ENCODE measurements at regions not wholly inside any gene's neighbourhood (a gene's known extent, or its start where the extent isn't known, plus 50 kb on each side); places are given as distances from the start of the nearest gene placed in this dataset.

DNA sequence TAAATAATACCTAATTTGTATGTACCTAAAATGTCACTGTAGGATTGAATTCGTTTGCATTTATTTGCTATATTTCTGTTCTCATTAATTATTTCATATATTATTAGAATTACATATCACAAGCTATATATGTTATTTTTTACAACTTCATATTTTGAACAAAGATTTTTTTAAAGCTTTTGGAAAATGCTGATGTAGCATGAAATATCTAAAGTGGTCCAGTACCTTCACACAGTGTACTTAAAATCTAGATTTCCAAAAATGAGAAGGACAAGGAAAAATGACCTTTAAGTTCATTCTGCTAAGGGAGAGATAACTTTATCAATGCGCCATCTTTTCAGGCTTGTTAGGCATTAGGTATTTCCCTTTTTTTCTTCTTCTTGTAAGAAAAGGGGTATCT lies 71.8 kb downstream of the LARP7 start:
- Histone ChIP-seq H2AFZ (no peak overlapping the region), H3K36me3 (ENCODE audit: low read depth) (no peaks in the 10 kb centered on the region), H3K27ac (no peak overlapping the region), H3K4me3 (no peak overlapping the region), H3K27me3 (ENCODE audit: insufficient read depth, low read depth) (peaks cover 37% of the 10 kb centered on the region), H3K79me2 (ENCODE audit: low read depth) (no peaks in the 10 kb centered on the region), H3K9me3 (ENCODE audit: insufficient read depth, low read depth) (no peaks in the 10 kb centered on the region), H3F3A (ENCODE audit: insufficient read depth, low read depth) (no peaks in the 10 kb centered on the region; the same call in 1 of the 2 replicates), H3K4me1 (replicated peaks; ENCODE audit: insufficient read depth) (0 out of 2 replicates have a peak, but pooled peaks cover 6% of the 10 kb centered on the region), H3K4me2 (no peak overlapping the region), H4K20me1 (ENCODE audit: insufficient read depth) (no peaks in the 10 kb centered on the region), H3K9me2 (ENCODE audit: insufficient read depth) (no peaks in the 10 kb centered on the region)
- CTCF ChIA-PET: no interaction called here
- TF ChIP-seq EZH2 (IDR thresholded peaks at IDR 0.05; ENCODE audit: low read depth): no peak
- TF ChIP-seq, protein P1, sequence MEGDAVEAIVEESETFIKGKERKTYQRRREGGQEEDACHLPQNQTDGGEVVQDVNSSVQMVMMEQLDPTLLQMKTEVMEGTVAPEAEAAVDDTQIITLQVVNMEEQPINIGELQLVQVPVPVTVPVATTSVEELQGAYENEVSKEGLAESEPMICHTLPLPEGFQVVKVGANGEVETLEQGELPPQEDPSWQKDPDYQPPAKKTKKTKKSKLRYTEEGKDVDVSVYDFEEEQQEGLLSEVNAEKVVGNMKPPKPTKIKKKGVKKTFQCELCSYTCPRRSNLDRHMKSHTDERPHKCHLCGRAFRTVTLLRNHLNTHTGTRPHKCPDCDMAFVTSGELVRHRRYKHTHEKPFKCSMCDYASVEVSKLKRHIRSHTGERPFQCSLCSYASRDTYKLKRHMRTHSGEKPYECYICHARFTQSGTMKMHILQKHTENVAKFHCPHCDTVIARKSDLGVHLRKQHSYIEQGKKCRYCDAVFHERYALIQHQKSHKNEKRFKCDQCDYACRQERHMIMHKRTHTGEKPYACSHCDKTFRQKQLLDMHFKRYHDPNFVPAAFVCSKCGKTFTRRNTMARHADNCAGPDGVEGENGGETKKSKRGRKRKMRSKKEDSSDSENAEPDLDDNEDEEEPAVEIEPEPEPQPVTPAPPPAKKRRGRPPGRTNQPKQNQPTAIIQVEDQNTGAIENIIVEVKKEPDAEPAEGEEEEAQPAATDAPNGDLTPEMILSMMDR (conservative IDR thresholded peaks at IDR 0.05): no peak
- no TSS peak for BruUV-seq (replicated peaks)
- intact Hi-C loops (cut with micrococcal nuclease; ENCODE audit: unreplicated experiment): loop anchor here (5.0 kb wide), 1 partner anchor 39 kb away; no protein-coding TSS in a partner anchor
- DNase-seq: no peak
- POLR2A ChIA-PET (ENCODE audit: unreplicated experiment): no interaction called here

DNA sequence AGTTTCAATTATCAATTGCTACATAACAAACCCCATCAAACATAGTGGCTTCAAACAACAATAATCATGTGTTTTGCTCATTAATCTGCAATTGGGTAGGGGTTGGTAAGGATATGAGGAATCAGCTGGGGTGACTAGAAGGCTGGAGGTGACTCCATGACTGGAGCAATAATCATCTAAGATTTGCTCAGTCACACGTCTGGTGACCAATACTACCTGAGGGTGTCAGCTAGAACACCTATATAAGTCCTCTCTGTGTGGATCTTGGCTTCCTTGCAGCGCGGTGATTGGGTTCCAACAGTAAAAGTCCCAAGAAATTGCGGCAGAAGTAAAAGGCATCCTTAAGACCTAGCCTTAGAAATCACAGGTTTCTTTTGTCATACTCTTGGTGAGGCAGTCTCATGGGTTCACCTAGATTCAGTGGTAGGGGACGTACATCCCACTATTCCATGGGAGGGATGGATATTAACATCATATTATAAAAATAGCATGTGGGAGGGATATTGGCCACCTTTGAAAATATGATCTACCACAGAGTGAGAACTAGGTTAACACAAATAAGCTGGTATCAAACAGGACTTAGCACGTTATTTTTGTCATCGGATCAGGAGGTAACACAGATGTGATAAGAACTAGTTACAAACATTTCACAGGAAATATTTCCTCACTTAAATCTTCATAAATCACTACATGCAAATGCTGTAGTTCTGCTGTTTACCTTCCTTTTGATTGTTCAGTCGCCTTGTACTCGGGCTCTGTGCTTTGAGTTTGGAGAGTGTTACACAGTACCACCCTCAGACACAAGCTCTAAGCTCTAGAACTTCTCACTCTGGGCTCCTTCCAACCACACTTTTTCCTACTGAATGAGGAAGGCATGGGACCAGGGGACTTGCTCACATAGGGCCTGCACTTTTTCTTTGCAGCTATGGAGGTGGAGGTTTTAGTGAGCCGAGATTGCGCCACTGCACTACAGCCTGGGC lies 78.3 kb downstream of the LARP7 start:
- Histone ChIP-seq H4K20me1 (ENCODE audit: insufficient read depth) (no peaks in the 10 kb centered on the region), H3K36me3 (ENCODE audit: low read depth) (no peaks in the 10 kb centered on the region), H3F3A (ENCODE audit: insufficient read depth, low read depth) (no peaks in the 10 kb centered on the region), H3K79me2 (ENCODE audit: low read depth) (no peaks in the 10 kb centered on the region), H3K9me3 (ENCODE audit: insufficient read depth, low read depth) (no peaks in the 10 kb centered on the region), H2AFZ (no peak overlapping the region), H3K4me3 (no peak overlapping the region), H3K4me2 (no peak overlapping the region), H3K27ac (no peak overlapping the region), H3K27me3 (ENCODE audit: insufficient read depth, low read depth) (no peaks in the 10 kb centered on the region), H3K4me1 (replicated peaks; ENCODE audit: insufficient read depth) (no peaks in the 10 kb centered on the region), H3K9me2 (ENCODE audit: insufficient read depth) (no peaks in the 10 kb centered on the region)
- ChIA-PET CTCF (no interaction called here), POLR2A (ENCODE audit: unreplicated experiment) (interaction anchor here (0.6 kb wide), 1 partner anchor 58 kb away, joined by 4 read pairs; no protein-coding TSS in a partner anchor)
- intact Hi-C loops (cut with micrococcal nuclease; ENCODE audit: unreplicated experiment): no loop called here
- no TSS peak for BruUV-seq (replicated peaks)
- DNase-seq: no peak
- no peak for TF ChIP-seq EZH2 (IDR thresholded peaks at IDR 0.05; ENCODE audit: low read depth)
- TF ChIP-seq, protein P1 (conservative IDR thresholded peaks at IDR 0.05): no peak

DNA sequence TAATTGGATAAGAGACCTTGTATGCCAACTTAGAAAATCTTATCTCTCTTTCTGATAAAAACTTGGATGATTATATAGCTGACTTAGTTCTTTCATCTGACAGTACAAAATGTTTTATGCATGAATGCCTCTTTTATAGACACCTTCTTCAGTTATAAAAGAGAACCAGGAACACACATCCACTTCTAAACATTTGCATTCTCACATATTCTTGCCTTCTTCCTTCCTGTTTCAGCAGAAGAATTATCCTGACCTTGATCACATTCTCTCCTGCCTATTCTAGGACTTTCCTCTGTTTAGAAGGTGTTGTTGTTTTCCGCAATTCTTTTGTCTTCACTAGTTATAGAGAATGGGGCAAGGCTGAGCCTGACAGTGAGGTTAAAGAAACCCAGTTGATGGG lies 80.9 kb downstream of the LARP7 start:
- Histone ChIP-seq H4K20me1 (ENCODE audit: insufficient read depth) (no peaks in the 10 kb centered on the region), H3K27me3 (ENCODE audit: insufficient read depth, low read depth) (no peaks in the 10 kb centered on the region), H3K4me2 (no peak overlapping the region), H3K9me3 (ENCODE audit: insufficient read depth, low read depth) (no peaks in the 10 kb centered on the region), H3K4me3 (no peak overlapping the region), H3F3A (ENCODE audit: insufficient read depth, low read depth) (no peaks in the 10 kb centered on the region), H3K36me3 (ENCODE audit: low read depth) (no peaks in the 10 kb centered on the region), H3K9me2 (ENCODE audit: insufficient read depth) (no peaks in the 10 kb centered on the region), H3K27ac (no peak overlapping the region), H2AFZ (no peak overlapping the region), H3K4me1 (replicated peaks; ENCODE audit: insufficient read depth) (no peaks in the 10 kb centered on the region), H3K79me2 (ENCODE audit: low read depth) (no peaks in the 10 kb centered on the region)
- no peak for DNase-seq
- CTCF ChIA-PET: no interaction called here
- intact Hi-C loops (cut with micrococcal nuclease; ENCODE audit: unreplicated experiment): no loop called here
- BruUV-seq (replicated peaks): no TSS peak
- no peak for TF ChIP-seq EZH2 (IDR thresholded peaks at IDR 0.05; ENCODE audit: low read depth)
- TF ChIP-seq, protein P1 (conservative IDR thresholded peaks at IDR 0.05): no peak
- POLR2A ChIA-PET (ENCODE audit: unreplicated experiment): no interaction called here
